ENCODE measurements at regions not wholly inside any gene's neighbourhood (a gene's known extent, or its start where the extent isn't known, plus 50 kb on each side); places are given as distances from the start of the nearest gene placed in this dataset.
"Not testable (repeated sequence)": the region's sequence is repeated elsewhere in the genome, so short reads cannot be mapped to it uniquely, and the experiment has no call there.

DNA sequence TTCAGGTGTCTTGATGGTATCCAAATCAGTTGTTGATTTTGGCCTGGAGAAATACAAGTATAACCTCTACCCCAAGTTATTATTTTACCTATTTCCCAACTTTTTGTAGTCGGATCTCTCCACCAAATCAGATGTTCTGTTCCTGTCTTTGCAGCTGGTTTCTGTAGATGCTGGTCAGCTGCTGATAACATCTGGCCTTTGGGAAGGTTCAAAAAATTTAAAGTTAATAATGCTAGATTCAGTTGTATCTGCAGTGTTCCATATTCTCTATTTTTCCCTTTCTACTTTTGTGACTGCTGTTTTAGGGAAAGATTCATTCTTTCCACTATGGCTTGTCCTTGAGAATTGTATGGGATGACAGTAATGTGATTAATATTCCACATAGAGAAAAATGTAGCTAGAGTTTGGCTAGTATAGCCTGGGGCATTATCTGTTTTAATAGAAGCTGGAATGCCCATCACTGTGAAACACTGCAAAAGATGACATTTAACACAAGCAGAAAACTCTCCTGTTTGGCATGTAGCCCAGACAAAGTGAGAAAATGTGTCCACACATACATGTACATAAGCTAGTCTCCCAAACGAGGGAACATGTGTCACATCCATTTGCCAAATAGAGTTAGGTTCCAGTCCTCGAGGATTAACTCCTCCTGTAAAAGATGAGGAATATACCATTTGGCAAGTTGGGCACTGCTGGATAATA lies 99.2 kb downstream of the ZNF100 start:
- H3K27ac ChIP-seq (ENCODE audit: control insufficient read depth, insufficient read depth); CTCF ChIA-PET; H3K9ac ChIP-seq (ENCODE audit: control insufficient read depth, insufficient read depth, low read length); POLR2A ChIA-PET; H3K4me2 ChIP-seq (ENCODE audit: control insufficient read depth, insufficient read depth); FAIRE-seq; H3K4me1 ChIP-seq (ENCODE audit: control insufficient read depth, insufficient read depth, low read length); H2AFZ ChIP-seq (ENCODE audit: control insufficient read depth, low read depth, low read length); H3K4me3 ChIP-seq; ATAC-seq; RAD21 ChIA-PET (ENCODE audit: unreplicated experiment); intact Hi-C loops (cut with micrococcal nuclease; ENCODE audit: unreplicated experiment); H3K9me3 ChIP-seq (replicated peaks; ENCODE audit: control insufficient read depth, insufficient read depth, low read length); DNase-seq (ENCODE audit: low read depth, low spot score); H4K20me1 ChIP-seq (ENCODE audit: control insufficient read depth, insufficient read depth); BruUV-seq (replicated peaks); H3K27me3 ChIP-seq (replicated peaks in 1 of 2; ENCODE audit: control insufficient read depth in 2 of 2, insufficient read depth in 2 of 2, low read length in 1 of 2); H3K79me2 ChIP-seq (ENCODE audit: control insufficient read depth, insufficient read depth, low read length); in situ Hi-C loops (cut with MboI); SMC1A ChIA-PET (ENCODE audit: uncharacterized antibody, unreplicated experiment); H3K36me3 ChIP-seq (ENCODE audit: control insufficient read depth in 2 of 2, insufficient read depth in 2 of 2, low read length in 1 of 2): not testable (repeated sequence)
- 4% methylated on average over 3 of the region's 3 CpGs for WGBS (ENCODE audit: insufficient coverage, insufficient replicate concordance, low lambda C conversion rate, missing lambda C conversion rate)

DNA sequence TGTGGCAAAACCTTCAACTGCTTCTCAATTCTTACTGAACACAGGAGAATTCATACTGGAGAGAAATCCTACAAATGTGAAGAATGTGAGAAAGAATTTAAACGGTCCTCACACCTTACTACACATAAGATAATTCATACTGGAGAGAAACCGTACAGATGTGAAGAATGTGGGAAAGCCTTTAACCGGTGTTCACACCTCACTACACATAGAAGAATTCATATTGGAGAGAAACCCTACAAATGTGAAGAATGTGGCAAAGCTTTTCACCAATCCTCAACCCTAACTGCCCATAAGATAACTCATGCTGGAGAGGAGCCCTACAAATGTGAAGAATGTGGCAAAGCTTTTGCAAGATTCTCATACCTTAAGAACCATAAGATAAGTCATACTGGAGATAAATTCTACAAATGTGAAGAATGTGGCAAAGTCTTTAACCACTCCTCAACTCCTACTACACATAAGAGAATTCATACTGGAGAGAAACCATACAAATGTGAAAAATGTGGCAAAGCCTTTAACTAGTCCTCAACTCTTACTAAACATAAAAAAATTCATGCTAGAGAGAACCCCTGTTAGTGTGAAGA lies 111.7 kb downstream of the ZNF100 start:
- Histone ChIP-seq H3K27me3 (replicated peaks in 1 of 2; ENCODE audit: control insufficient read depth in 2 of 2, insufficient read depth in 2 of 2, low read length in 1 of 2) (no peaks in the 10 kb centered on the region), H3K9ac (ENCODE audit: control insufficient read depth, insufficient read depth, low read length) (no peak overlapping the region), H4K20me1 (ENCODE audit: control insufficient read depth, insufficient read depth) (no peaks in the 10 kb centered on the region), H3K36me3 (ENCODE audit: control insufficient read depth in 2 of 2, insufficient read depth in 2 of 2, low read length in 1 of 2) (no peaks in the 10 kb centered on the region), H3K79me2 (ENCODE audit: control insufficient read depth, insufficient read depth, low read length) (no peaks in the 10 kb centered on the region), H3K4me1 (ENCODE audit: control insufficient read depth, insufficient read depth, low read length) (no peaks in the 10 kb centered on the region), H3K27ac (ENCODE audit: control insufficient read depth, insufficient read depth) (no peak overlapping the region), H3K4me2 (ENCODE audit: control insufficient read depth, insufficient read depth) (no peak overlapping the region), H2AFZ (ENCODE audit: control insufficient read depth, low read depth, low read length) (no peak overlapping the region), H3K4me3 (no peak overlapping the region), H3K9me3 (replicated peaks; ENCODE audit: control insufficient read depth, insufficient read depth, low read length) (no peaks in the 10 kb centered on the region)
- CTCF ChIA-PET = no interaction called here
- in situ Hi-C loops (cut with MboI) = no loop called here
- RAD21 ChIA-PET (ENCODE audit: unreplicated experiment) = no interaction called here
- SMC1A ChIA-PET (ENCODE audit: uncharacterized antibody, unreplicated experiment) = no interaction called here
- ATAC-seq (no peak), FAIRE-seq (no peak), DNase-seq (ENCODE audit: low read depth, low spot score) (no peak)
- no TSS peak for BruUV-seq (replicated peaks)
- intact Hi-C loops (cut with micrococcal nuclease; ENCODE audit: unreplicated experiment) = no loop called here
- TF ChIP-seq GABPA (IDR thresholded peaks at IDR 0.05; ENCODE audit: low read depth) (no peak), KDM1A (IDR thresholded peaks at IDR 0.05; ENCODE audit: borderline replicate concordance) (no peak), ZNF24 (IDR thresholded peaks at IDR 0.05) (no peak), FOS (IDR thresholded peaks at IDR 0.05; ENCODE audit: borderline replicate concordance, extremely low read depth, insufficient read length) (no peak), JUND (IDR thresholded peaks at IDR 0.05; ENCODE audit: low read depth, low read length) (no peak), SIN3A (IDR thresholded peaks at IDR 0.05; ENCODE audit: low read depth, low read length) (no peak)
- POLR2A ChIA-PET = no interaction called here
- WGBS (ENCODE audit: insufficient coverage, insufficient replicate concordance, low lambda C conversion rate, missing lambda C conversion rate) = 0% methylated on average over 3 of the region's 3 CpGs

DNA sequence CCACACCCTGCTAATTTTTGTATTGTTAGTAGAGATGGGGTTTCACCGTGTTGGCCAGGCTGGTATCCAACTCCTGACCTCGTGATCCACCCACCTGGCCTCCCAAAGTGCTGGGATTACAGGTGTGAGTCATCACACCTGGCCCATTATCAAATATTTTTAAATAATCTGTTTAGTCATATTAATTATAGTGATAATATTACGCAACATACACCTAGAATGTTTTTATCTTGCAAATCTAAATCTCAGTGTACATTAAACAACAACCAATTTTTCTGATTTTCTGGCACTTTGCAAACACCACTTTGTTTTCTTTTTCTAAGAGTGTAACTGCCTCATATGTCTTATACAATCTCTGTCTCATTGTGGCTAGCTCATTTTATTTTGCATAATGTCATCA lies 115.9 kb downstream of the ZNF100 start:
- H3K36me3 ChIP-seq (ENCODE audit: control insufficient read depth in 2 of 2, insufficient read depth in 2 of 2, low read length in 1 of 2); H3K4me3 ChIP-seq; H3K79me2 ChIP-seq (ENCODE audit: control insufficient read depth, insufficient read depth, low read length); H2AFZ ChIP-seq (ENCODE audit: control insufficient read depth, low read depth, low read length); H3K9me3 ChIP-seq (replicated peaks; ENCODE audit: control insufficient read depth, insufficient read depth, low read length); POLR2A ChIA-PET; CTCF ChIA-PET; BruUV-seq (replicated peaks); in situ Hi-C loops (cut with MboI); H3K27ac ChIP-seq (ENCODE audit: control insufficient read depth, insufficient read depth); FAIRE-seq; RAD21 ChIA-PET (ENCODE audit: unreplicated experiment); H3K9ac ChIP-seq (ENCODE audit: control insufficient read depth, insufficient read depth, low read length); H3K4me1 ChIP-seq (ENCODE audit: control insufficient read depth, insufficient read depth, low read length); ATAC-seq; intact Hi-C loops (cut with micrococcal nuclease; ENCODE audit: unreplicated experiment); H3K27me3 ChIP-seq (replicated peaks in 1 of 2; ENCODE audit: control insufficient read depth in 2 of 2, insufficient read depth in 2 of 2, low read length in 1 of 2); H3K4me2 ChIP-seq (ENCODE audit: control insufficient read depth, insufficient read depth); DNase-seq (ENCODE audit: low read depth, low spot score); H4K20me1 ChIP-seq (ENCODE audit: control insufficient read depth, insufficient read depth); SMC1A ChIA-PET (ENCODE audit: uncharacterized antibody, unreplicated experiment): not testable (repeated sequence)
- WGBS (ENCODE audit: insufficient coverage, insufficient replicate concordance, low lambda C conversion rate, missing lambda C conversion rate) = 5% methylated on average over 3 of the region's 3 CpGs

All from GM12878 (cell line).